DMS153 (cell line): ENCODE measurements at regions not wholly inside any gene's neighbourhood (a gene's known extent, or its start where the extent isn't known, plus 50 kb on each side); places are given as distances from the start of the nearest gene placed in this dataset.

ENCODE experiments used
- DNase-seq: peaks from one replicate; lab custom pipeline; 2025; lab: John Stamatoyannopoulos, UW

DNA sequence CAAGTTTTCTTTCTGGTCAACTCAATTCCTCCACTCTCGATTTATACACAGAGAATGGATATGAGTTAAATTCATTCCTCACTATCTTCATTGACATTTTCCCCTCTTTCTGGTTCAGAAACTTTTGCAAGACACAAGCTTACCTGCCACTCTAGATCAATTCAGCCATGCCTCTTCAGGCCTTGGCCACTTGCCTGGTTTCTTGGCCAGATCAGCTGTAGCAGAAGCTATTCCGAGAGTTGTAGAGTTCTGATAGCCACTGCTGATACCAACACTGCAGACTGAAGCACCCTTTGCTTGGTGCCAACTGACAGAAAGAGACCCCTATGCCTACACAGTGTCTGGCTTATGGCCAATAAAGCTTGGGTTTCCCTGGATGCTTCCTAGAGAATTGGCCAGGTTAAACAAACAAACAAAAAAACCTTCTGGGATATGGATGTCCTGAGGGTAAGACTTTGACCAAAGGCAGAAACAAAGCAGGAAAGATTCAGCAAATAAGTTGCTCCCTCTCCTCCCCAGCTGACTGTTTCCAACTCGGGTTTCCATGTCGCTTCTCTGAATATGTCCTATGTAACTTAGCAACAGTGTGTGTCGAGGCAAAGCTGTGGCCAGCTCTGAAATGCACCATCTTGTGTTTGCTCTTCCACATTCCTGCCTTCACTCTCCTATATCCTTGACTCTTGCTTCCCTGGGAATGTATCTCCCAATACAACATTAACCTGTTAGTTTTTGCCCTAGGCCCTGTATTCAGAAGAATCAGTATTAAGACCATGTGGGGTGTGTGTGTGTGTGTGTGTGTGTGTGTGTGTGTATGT lies 521.6 kb downstream of the EPHA3 start:
- DNase-seq, result no peak

DNA sequence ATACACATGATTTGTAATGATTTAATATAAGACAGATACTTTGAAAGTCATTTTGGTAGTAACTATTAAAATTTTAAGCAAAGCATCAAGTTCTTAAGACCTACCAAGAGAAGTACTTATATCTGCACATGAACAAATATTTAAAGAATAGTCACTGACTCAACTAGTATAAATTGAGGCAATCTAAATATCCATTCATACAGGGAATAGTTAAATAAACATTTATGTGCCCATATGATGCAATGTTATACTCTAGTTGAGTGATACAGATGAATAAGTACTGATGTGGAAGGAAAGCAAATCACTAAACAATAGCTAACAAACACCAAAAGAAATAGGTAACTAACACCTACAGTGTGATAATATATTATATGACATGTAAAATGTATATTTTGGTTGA lies 527.7 kb downstream of the EPHA3 start:
- DNase-seq, result no peak

DNA sequence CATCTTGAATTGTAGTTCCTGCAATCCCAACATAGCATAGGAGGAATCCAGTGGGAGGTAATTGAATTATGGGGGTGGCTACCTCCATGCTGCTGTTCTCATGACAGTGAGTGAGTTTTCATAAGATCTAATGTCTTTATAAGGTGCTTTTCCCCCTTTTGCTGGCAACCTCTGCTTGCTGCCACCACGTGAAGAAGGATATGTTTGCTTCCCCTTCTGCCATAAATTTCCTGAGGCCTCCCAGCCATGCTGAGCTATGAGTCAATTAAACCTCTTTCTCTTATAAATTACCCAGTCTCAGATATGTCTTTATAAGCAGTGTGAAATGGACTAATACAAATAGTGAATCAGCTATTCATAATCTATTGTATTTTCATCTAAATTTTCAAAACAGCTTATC lies 537.3 kb downstream of the EPHA3 start:
- DNase-seq, result no peak

DNA sequence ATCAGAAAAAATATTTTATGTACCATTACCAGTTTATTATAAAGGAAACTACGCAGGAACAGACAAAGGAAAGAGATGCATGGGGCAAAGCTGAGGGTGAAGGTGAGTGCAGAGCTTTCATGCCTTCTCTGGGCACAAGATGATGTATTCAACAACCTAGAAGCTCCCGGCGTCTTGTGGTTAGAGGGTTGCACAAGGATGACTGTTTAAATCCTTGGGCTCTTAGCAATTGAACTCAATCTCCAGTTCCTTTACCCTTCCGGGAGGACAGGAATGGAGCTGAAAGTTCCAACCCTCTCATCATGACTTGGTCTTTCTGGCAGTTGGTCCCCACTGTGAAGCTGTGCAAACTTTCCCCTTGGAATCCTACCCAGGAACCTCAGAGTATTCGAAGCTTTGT lies 542.0 kb downstream of the EPHA3 start:
- no peak for DNase-seq

DNA sequence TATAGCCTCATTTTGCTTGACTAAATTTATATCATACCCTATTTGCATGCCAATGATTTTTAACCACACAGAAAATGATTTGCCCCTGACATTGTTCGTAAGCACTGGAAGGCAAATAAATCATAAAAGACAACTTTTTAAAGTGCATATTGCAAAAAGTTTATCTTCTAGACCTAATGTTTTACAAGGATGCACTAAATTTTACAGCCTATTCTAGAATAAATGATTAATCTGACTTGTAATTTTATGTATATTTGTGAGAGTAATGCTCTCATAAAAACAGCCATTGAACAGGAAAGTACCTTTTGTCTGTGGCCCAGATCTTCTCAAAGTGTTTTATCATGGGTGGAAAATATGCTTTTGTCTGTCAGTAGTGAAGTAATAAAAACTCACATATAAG lies 546.6 kb downstream of the EPHA3 start:
- no peak for DNase-seq

DNA sequence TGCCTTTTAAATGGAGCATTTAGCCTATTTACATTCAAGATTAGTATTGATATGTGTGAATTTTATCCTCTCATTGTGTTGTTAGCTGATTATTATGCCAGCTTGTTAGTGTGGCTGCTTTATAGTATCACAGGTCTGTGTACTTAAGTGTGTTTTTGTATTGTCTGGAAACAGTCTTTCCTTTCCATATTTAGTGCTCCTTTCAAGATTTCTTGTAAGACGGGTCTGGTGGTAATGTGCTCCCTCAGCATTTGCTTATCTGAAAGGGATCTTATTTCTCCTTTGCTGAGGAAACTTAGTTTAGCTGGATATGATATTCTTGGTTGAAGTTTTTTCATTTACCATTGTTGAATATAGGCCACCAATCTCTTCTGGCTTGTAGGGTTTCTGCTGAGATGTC lies 549.0 kb downstream of the EPHA3 start:
- no peak for DNase-seq

DNA sequence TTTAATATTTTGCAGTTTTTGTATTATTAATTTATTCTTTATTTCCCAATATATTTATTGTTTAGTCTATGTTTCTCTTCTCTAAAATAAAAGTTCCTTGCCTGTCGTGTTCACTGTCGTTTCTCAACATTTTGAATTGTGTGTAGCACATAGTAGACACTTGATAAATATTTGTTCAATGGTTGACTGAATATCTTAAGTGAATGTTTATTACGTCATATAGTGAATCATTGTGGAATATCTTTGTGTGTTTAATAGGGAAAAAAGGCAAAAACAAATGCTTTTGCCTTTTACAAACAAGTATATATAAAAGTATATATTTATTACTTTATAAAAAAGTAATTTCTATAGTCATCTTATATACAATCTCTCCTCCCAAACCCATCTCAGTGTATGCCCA lies 572.3 kb downstream of the EPHA3 start:
- DNase-seq, result no peak

DNA sequence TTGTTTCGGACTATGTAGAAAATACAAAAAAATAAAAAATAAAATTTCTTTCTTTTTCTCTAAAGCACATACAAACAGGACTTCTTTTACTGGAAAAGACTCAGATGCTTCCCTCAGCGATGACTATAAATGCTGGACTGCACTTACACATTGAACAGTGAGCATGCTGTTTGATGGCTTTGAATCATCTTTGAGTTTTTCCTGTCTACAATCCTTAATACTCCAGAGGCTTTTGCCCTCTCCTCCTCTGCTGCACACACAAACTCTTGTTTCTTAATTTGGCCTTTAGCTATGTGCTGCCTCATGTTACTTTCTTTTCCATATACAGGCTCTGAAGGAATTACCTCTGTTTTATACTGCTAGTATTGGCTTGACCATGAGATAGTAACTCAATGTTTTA lies 575.1 kb downstream of the EPHA3 start:
- DNase-seq, result no peak

DNA sequence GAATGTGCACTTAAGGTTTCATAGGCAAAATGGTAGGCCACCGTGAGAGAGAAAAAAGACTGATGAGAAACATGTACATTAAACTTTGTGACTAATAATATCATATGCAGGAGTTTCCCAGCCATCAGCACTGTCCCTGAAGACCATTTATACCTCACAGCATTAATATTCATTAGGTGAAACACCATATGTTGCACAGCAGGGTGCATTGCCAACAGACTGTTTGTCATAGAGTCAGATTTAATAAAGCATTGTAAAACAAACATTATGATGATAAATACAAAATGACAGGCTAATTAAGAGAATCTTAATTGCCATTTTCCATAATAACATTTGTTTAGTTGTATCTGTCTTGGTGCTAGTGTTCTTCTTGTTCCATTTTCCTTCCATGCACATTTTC lies 578.3 kb downstream of the EPHA3 start:
- no peak for DNase-seq

DNA sequence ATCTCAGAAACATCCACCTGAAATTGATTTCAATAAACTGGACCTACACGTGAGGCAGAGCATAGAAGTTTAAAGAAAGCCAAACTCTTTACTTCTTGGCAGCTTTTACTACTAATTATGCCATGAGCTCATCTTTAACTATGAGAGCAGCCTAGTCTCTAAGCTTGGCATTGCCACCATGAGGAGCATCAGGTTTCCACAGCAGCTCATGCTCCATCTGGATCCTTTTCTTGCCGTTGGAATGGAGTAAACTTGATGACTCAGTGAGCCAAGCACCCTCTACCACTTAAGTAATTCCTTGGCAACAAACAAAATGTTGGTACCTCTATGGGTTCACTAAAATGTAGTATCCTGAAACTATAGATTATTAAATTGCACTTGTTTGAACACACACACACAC lies 583.2 kb downstream of the EPHA3 start:
- DNase-seq, result no peak

DNA sequence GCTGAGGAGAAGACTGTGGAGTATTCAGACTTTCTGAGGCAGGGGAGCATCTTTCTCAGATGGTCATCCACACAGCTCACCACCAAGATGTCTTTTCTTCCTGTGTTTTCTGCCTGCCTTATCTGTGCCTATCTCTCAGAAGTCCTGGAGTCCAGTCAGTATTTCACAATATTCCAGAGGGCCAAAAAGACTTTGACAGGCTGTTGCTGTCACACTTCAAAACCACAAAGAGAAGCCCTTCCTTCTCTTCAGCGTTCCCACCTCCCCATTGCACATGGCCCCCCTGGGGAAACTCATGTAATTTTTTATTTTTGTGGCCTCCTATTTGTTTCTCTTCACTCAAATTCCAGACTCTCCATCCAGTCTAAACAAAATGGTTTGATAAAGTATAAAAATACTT lies 585.2 kb downstream of the EPHA3 start:
- no peak for DNase-seq

DNA sequence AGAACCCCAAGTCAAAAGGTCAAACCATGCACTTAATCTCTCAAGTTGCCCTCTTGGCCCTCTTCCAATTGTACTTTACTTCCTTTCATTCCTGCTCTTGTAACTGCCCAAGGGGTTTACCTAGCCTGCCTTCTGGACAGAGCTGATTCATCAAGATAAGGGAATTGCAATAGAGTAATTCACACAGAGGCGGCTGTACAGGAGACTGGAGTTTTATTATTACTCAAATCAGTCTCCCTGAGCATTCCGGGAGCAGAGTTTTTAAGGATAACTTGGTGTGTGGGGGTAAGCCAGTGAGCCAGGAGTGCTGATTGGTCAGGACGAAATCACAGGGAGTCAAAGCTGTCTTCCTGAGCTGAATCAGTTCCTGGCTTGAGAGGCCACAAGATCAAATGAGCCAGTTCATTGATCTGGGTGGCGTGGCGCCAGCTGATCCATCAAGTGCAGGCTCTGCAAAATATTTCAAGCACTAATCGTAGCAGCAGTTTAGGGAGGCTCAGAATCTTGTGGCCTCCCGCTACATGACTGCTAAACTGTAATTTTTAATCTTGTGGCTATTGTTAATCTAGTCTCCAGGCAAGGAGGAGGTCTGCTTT lies 590.0 kb downstream of the EPHA3 start:
- no peak for DNase-seq

DNA sequence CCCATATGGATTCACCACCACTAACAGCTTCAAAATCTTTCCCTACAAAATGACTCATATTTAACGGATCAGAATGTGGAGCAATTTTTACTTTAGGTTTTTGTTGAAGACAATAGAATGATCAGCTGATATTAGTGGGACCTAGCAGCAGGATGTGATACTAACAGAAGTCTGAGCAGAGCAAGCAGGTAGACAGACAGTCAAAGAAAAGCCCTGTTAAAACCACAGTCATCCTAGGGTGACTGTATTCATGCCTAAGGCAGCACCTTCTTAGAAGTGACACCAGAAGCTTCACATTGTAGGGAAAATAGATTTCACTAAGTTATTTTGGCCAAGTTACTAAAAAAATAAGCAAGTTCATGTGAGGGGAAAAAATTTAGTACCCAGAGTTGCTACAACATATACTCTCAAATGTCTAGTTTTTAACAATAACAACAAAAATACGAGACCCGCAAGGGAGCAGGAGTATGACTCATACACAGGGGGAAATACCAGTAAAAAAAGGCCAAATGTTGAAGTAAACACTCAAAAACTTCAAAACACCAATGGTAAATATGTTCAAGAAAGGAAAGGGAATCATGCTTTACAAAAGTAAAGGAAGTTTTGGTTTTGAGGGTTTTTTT lies 590.9 kb downstream of the EPHA3 start:
- no peak for DNase-seq

DNA sequence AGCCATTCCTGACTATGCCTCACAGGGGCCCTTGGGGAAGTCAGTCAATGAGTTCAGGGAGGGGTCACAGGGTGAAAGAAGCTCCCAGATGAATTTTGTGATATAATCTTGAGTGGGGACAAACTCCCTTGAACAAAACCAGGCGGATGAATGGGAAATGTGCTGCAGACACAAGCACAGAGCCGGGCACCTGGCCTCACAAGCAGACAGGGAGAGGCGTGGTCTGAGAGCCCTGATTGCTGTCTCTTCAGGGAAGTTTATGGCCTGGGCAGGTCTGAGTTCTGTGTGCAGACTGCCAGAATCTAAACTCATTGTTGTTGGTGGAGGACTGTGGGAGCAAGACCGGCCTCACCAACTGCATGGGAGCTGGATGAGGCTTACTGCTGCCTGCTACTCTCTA lies 591.8 kb downstream of the EPHA3 start:
- no peak for DNase-seq

DNA sequence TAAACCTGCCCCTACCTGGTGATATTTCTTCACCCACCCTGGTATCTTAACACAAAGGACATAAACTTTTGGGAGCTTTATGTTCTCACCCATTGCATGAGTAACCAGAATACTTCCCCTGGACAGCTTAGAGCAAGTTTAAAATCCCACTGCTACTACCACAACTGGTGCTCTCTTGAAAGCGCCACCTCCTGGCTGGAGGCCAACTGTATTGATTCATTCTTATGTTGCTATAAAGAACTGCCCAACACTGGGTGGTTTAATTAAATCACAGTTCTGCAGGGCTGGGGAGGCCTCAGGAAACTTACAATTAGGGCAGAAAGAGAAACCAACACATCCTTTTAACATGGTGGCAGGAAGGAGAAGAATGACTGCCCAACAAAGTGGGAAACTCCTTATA lies 592.4 kb downstream of the EPHA3 start:
- DNase-seq, result no peak

DNA sequence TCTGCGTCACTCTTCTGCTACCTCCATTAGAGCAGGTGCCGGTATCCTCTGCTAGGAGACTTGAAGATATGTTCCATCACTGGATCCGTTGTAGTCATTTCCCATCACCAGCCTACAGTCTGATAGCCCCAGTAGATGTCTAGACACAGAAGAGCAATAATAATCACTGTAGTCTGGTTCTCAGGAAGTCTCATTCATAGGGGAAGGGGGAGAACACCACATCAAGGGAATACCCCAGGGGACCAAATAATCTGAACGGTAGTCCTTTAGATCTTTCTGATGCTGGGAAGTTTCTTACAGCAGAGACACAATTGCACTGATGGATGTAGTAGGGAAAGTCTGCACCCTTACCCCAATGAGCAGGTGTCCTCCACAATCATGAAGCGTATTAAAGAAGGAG lies 595.0 kb downstream of the EPHA3 start:
- DNase-seq, result no peak

DNA sequence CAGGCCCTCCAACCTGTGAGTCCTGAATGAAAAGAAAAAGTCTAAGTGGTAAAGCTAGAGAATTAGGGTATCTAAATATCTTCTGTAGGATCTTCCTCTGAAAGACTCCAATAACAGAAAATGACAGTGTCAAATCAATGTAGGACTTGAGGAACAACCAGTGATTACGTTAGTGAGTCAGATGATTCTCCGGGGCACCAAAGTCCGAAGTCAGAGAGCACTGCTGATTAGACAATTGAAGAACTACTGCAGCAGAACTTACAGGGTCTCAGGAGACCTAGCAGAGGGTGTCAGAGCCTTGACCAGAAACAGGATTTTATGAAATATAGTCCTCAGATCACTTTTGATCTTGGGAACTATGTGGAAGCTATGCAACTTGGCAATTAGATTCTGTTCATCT lies 605.8 kb downstream of the EPHA3 start:
- no peak for DNase-seq

DNA sequence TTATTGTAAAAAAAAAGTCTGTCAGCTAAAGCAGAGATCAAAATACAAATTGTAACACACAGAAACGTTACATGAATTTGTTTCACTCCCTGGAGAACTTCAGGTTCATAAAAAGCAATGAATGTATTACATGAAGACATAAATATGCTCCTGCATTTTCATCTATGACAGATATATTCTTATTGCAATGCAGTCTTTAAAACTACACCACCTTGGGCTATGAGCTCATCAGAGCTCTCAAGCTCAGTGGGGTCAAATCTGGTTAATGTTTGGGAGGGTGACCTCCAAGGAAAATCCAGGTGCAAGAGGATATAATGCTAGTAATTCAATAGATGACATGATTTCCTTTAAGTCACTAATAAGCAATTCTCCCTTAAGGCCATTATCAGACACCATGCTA lies 606.8 kb downstream of the EPHA3 start:
- DNase-seq, result no peak

DNA sequence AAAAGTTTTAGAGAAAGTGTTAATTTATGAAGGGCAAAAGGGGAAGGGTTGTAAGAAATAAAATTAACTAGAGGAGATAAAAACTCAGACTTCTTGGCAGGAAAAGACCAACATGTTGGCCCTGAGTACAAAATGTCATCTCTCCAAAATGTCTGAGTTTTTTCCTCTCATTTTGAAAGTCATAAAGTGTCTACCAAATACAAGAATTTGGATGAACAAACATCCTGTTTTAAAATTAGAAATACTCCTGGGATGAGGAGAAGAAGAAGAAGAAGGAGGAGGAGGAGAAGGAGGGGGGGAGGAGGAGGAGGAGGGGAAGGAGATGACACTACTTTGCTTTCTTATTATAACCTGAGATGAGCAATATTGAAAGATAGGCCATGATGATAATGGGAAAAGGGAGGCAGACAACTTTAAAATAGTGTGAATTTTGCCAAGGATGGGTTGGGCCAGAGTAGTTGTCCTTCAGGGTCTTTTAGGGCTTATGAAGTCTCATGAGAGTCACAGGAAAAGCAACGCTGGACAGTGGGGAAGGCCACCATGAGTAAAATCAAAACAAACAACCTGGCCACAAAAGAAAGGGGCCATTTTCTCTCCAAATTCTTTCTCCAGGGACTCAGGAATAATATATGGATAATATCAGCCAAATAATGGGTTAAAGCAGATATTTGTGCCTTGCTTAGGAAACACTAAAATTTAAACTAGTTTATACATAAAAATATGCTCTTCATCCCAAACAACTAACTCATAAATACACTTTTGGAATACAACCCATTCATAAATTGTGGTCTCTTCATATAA lies 632.9 kb downstream of the EPHA3 start:
- no peak for DNase-seq

DNA sequence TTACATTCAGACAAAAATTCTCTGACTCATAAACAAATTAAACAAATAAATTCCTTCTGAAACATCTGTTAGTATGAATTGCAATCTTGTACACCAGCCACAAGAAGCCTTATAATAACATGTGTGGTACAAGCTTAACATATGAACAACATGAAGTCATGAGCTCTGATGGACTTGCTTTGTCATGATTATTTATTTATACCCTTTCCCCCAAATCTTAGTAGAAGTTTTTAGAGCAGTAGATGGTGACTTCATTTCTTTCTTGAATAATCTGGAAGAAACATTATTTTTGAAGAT lies 633.4 kb downstream of the EPHA3 start:
- DNase-seq, result no peak

DNA sequence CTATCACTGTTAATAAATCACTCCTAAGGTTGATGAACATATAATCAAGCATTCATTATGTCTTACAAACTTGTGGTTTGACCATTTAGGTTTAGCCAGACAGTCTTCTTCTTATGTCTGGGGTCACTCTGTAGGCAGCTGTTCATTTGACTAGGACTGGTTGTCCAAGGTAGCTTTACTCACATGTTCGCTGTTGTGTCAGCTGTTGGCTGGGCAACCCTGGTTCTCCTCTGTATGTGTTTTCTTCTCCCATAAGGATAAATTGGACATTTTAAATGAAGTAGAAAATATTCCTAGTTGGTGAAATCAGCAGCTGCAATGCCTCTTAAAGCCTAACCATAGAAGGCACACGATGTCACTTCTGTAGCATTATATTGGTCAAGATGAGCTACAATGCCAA lies 635.1 kb downstream of the EPHA3 start:
- DNase-seq, result no peak

DNA sequence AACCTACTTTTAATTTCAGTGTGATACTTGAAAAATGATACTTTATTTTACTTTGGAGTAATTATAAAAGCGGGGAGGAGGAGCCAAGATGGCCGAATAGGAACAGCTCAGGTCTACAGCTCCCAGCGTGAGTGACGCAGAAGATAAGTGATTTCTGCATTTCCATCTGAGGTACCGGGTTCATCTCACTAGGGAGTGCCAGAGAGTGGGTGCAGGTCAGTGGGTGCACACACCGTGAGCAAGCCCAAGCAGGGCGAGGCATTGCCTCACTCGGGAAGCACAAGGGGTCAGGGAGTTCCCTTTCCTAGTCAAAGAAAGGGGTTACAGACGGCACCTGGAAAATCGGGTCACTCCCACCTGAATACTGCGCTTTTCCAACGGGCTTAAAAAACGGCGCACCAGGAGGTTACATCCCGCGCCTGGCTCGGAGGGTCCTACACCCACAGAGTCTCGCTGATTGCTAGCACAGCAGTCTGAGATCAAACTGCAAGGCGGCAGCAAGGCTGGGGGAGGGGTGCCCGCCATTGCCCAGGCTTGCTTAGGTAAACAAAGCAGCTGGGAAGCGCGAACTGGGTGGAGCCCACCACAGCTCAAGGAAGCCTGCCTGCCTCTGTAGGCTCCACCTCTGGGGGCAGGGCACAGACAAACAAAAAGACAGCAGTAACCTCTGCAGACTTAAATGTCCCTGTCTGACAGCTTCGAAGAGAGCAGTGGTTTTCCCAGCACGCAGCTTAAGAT lies 640.3 kb downstream of the EPHA3 start:
- peak; percentile 34 for DNase-seq
